Activated naive CD4-positive, alpha-beta T cell treated with anti-CD3 and anti-CD28 coated beads, Interleukin-2, amount 50 U/mL, for 24 hours (primary cell): ENCODE measurements at regions not wholly inside any gene's neighbourhood (a gene's known extent, or its start where the extent isn't known, plus 50 kb on each side); places are given as distances from the start of the nearest gene placed in this dataset.
"Not testable (repeated sequence)": the region's sequence is repeated elsewhere in the genome, so short reads cannot be mapped to it uniquely, and the experiment has no call there.

Experiments
- H3K27ac Mint-ChIP-seq: one replicate; pipeline ENCODE4 v1.8.0; 2021; ENCODE audit warnings: mild to moderate bottlenecking, mixed read lengths
- H3K27me3 Mint-ChIP-seq: one replicate; pipeline ENCODE4 v1.8.0; 2021; ENCODE audit warnings: mixed read lengths
- H3K36me3 Mint-ChIP-seq: one replicate; pipeline ENCODE4 v1.8.0; 2021; ENCODE audit warnings: mixed read lengths
- H3K4me1 Mint-ChIP-seq: one replicate; pipeline ENCODE4 v1.8.0; 2021; ENCODE audit warnings: mixed read lengths
- H3K4me3 Mint-ChIP-seq: one replicate; pipeline ENCODE4 v1.8.0; 2021; ENCODE audit warnings: mild to moderate bottlenecking, mixed read lengths
- H3K9me3 Mint-ChIP-seq: one replicate; pipeline ENCODE4 v1.8.0; 2021; ENCODE audit warnings: mixed read lengths

DNA sequence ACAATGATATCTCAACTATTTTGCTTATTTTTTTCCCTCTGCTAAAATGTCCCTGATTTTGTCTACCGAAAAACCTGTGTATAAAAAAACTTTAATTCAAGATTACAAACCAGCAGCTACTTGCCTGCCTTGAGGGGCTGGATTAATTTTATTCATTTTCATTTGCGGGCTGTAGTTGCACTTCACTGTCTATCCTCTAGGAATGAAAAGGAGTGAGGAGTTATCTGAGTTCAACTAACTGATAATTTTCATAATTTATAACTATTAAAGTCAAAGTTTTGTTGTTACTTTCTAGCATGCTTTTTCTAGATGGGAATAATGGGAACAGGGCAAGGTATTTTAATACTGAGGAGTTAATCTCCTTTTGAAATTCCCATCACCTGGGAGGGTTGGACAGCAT, 50.3 kb upstream of the AGTPBP1 start:
- not testable (repeated sequence) for H3K36me3 Mint-ChIP-seq, H3K4me1 Mint-ChIP-seq, H3K27ac Mint-ChIP-seq, H3K27me3 Mint-ChIP-seq, H3K9me3 Mint-ChIP-seq, H3K4me3 Mint-ChIP-seq

- H3K4me3 Mint-ChIP-seq, H3K9me3 Mint-ChIP-seq, H3K36me3 Mint-ChIP-seq, H3K27ac Mint-ChIP-seq, H3K27me3 Mint-ChIP-seq, H3K4me1 Mint-ChIP-seq: not testable (repeated sequence)
Measured at GRCh38 chr9:85802978-85803695, 61.4 kb upstream of the AGTPBP1 start.

DNA sequence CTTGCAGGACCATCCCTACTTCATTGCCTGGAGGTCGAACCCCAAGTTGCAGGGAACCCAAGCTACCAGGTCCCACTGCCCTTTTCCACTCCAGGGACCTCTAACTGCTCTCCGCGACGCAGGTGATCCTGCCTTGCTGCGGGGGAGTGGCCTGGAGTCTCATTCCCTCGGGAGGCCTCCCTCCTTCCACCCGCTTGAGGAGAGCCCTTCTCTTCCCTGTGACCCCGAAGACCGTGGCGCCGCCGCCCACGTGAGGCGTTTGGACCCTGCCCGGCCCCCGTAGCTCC, 63.0 kb upstream of the AGTPBP1 start:
- peak overlapping the region; percentile 55 for H3K27ac Mint-ChIP-seq
- H3K9me3 Mint-ChIP-seq, H3K36me3 Mint-ChIP-seq, H3K4me3 Mint-ChIP-seq, H3K27me3 Mint-ChIP-seq: not testable (repeated sequence)
- peaks cover 15% of the 10 kb centered on the region for H3K4me1 Mint-ChIP-seq

DNA sequence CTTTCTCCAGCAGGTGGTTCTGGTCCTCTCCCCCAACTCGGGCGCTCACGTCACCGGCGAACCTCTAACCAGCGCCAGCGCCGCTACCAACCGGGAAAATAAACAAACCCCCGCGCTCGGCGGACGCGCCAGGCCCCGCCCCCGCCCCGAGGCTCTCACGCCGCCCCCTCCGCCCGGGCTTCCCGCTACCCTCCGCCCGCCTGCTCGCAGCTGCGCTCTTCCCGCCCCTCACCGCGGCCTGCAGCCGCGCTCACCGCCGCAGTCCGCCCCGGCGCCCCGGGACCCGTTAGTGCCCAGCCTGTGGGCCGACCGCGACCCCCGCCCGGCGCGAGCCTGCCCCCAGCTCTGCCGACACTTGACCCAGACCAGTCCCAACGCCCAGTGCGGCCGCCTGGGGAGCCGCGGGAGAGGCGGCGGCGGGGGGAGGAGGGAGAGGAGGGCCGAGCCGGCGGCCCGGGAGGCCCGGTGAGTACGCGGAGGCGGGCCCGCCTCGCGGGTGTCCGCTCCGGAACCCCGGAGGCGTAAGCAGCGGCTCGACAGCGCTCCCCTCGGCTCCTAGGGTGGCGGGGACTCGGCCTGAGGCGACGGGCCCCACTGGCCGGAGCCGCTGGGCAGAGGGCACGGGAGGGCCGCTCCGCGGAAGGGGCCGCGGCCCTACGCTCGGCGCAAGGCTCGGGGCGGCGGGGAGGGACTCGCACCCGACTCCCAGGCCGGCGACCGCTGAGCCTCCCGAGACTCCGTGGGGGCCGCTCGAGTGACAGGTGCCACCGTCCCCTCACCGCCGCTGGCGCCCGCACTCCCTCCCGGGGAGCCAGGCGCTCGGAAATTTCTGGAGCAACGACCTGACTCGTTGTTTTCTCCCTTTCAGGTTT, 63.6 kb upstream of the AGTPBP1 start:
- Mint-ChIP-seq H3K4me1 (peaks cover 16% of the 10 kb centered on the region), H3K4me3 (peak overlapping the region; percentile 90), H3K27ac (peak overlapping the region; percentile 55)
- H3K27me3 Mint-ChIP-seq, H3K9me3 Mint-ChIP-seq, H3K36me3 Mint-ChIP-seq: not testable (repeated sequence)

DNA sequence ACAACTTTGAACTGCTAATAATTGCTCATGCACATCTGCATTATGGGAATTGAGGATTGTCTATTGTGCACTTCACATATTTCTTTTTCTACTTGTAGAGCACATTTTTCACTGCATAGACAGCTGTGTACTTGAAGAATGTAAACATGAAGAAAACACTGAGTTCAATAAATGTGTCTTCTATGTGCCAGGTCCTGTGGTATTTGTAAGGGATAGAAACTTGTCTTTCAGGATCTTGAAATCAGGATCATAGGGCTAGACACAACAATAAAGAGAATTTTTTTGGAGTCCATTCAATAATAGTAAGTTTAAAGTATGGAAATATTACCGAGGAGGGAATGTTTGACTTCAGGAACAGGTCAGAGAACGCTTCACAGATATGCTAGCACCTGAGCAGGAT, 66.6 kb upstream of the AGTPBP1 start:
- not testable (repeated sequence) for H3K36me3 Mint-ChIP-seq, H3K9me3 Mint-ChIP-seq, H3K27ac Mint-ChIP-seq, H3K4me3 Mint-ChIP-seq, H3K27me3 Mint-ChIP-seq
- peaks cover 20% of the 10 kb centered on the region for H3K4me1 Mint-ChIP-seq

DNA sequence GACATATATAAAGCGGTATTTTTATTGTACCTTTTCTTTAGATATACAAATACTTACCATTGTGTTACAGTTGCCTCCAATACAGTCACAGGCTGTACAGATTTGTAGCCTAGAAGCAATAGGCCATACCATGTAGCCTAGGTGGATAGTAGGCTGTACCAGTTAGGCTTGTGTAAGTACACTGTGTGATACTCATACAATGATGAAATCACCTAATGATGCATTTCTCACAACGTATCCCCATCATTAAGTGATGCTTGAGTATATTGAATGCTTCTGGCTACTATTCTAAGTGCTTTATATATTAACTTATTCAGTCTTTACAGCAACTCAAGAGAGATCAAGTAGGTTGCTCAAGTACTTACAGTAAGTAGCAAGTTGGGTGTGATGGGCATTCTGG, 71.6 kb upstream of the AGTPBP1 start:
- H3K4me1 Mint-ChIP-seq: peaks cover 11% of the 10 kb centered on the region
- H3K9me3 Mint-ChIP-seq: not testable (repeated sequence)

DNA sequence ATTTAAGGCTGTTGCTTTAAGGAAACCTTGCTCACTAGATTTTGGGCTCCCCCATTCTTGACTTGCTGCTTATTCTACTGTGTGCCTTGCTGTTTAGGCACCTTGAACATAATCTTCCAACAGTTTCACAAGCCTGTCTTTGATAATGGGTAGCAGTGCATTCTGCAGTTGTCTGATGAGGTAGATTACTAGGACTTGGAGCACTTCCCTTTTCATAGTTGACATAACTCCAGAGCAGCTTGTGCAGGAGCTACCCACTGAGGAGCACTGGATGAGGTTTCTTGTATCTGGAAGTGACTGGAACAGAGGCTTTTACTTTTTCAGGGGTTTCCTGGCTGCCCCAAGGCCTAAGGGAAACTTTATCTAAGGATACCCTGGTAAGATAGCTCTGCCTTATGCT, 73.0 kb upstream of the AGTPBP1 start:
- H3K27ac Mint-ChIP-seq, H3K27me3 Mint-ChIP-seq, H3K36me3 Mint-ChIP-seq: not testable (repeated sequence)

More for the DNA sequence above, 71.6 kb upstream of the AGTPBP1 start:
- H3K27me3 Mint-ChIP-seq, H3K27ac Mint-ChIP-seq, H3K4me3 Mint-ChIP-seq, H3K36me3 Mint-ChIP-seq: not testable (repeated sequence)

DNA sequence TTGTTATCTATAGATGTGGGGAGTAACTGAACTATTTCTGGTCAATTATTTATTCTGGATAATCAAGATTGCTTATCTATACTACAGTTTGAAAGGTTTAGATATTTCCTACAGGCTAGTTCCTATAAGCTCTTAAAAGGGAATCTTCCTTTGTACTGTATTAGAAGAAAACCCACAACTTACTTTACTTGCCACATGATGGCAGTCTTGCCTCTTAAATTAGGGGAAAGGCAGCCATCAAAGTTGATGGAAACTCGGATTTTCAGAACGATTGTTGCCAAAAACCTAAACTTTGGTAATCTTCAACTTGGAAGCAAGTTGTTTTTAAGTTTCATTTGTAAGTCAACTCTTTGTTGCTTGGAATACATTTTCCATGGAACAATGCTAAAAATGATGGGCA, 77.2 kb upstream of the AGTPBP1 start:
- H3K27ac Mint-ChIP-seq, H3K9me3 Mint-ChIP-seq, H3K27me3 Mint-ChIP-seq, H3K4me3 Mint-ChIP-seq, H3K36me3 Mint-ChIP-seq, H3K4me1 Mint-ChIP-seq: not testable (repeated sequence)

More for the DNA sequence above, 73.0 kb upstream of the AGTPBP1 start:
- not testable (repeated sequence) for H3K9me3 Mint-ChIP-seq, H3K4me1 Mint-ChIP-seq, H3K4me3 Mint-ChIP-seq

- not testable (repeated sequence) for H3K27me3 Mint-ChIP-seq, H3K36me3 Mint-ChIP-seq, H3K9me3 Mint-ChIP-seq, H3K4me3 Mint-ChIP-seq, H3K27ac Mint-ChIP-seq, H3K4me1 Mint-ChIP-seq
Measured at GRCh38 chr9:85820598-85820997, 78.8 kb upstream of the AGTPBP1 start.

DNA sequence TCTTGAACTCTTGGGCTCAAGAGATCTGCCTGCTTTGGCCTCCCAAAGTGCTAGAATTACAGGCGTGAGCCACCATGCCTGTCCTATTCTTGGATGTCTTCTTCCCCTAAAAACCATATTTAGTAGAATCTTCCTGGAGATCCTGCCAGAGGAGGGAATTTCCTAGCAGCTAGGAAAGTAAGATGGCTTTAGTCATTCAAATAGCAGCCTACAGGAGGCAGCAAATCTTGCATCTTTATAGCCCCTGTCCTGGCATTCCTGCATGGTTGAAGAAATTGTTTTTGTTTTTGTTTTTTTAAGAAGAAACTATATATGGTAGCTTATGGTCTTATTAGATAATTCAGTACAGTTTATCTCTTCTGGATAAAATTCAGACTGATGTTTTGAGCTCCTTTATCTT, 83.2 kb upstream of the AGTPBP1 start:
- not testable (repeated sequence) for H3K9me3 Mint-ChIP-seq, H3K36me3 Mint-ChIP-seq, H3K4me1 Mint-ChIP-seq, H3K4me3 Mint-ChIP-seq, H3K27me3 Mint-ChIP-seq, H3K27ac Mint-ChIP-seq

DNA sequence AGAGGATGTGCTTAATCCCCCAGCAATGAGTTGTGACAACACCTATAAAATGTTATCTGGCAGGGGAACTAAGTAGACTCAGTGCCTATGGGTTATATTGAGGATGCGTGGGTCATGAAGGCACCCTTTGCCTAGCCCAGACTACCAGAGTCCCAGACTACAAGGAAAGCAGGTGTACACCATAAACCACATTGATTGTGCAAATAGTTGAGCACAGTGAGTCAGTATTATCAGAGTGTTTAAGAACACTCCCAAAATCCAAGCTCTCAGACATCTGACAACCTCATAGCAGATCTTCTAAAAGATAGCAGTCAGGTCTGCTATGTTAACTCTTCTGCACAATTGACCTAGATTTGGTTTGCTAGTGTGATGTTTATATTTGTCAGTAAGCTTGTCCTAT, 92.8 kb upstream of the AGTPBP1 start:
- peaks cover 12% of the 10 kb centered on the region for H3K36me3 Mint-ChIP-seq
- not testable (repeated sequence) for H3K9me3 Mint-ChIP-seq, H3K27me3 Mint-ChIP-seq, H3K4me3 Mint-ChIP-seq, H3K4me1 Mint-ChIP-seq, H3K27ac Mint-ChIP-seq

DNA sequence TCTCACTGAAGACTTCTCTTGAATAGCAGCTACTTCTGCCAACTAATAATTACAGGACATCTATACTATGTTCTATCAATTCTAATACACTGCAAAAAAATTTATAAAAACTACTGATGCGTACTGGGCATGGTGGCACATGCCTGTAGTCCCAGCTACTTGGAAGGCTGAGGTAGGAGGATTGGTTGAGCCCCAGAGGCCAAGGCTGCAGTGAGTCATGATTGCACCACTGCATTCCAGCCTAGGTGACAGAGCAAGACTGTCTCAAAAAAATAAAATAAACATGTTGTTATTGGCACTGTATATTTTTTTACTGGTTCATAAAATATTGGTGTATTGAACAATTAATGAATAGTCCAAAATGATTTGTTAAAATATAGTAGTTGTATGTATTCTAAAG, 97.0 kb upstream of the NAA35 start:
- not testable (repeated sequence) for H3K9me3 Mint-ChIP-seq, H3K4me3 Mint-ChIP-seq, H3K27me3 Mint-ChIP-seq, H3K36me3 Mint-ChIP-seq, H3K4me1 Mint-ChIP-seq, H3K27ac Mint-ChIP-seq

DNA sequence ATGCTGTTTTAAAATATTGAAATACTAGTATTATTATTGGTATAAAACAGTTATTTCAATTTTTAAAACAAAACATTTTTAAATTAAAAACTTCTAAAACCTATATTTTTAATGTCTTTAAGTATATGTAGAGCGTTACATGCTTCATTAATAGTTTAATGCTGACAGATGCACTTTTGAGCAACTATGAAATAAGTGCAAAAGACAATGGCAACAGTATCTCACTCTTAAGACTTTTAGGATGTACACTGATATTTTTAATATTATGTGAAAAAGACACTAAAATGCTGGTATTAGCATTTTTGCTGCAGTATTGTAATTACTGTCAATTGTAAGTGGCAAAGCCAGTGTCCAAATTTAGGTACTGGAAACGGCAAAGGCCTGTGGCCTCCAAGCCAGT, 93.2 kb upstream of the NAA35 start:
- H3K27me3 Mint-ChIP-seq, H3K36me3 Mint-ChIP-seq, H3K4me3 Mint-ChIP-seq, H3K9me3 Mint-ChIP-seq, H3K4me1 Mint-ChIP-seq, H3K27ac Mint-ChIP-seq: not testable (repeated sequence)

DNA sequence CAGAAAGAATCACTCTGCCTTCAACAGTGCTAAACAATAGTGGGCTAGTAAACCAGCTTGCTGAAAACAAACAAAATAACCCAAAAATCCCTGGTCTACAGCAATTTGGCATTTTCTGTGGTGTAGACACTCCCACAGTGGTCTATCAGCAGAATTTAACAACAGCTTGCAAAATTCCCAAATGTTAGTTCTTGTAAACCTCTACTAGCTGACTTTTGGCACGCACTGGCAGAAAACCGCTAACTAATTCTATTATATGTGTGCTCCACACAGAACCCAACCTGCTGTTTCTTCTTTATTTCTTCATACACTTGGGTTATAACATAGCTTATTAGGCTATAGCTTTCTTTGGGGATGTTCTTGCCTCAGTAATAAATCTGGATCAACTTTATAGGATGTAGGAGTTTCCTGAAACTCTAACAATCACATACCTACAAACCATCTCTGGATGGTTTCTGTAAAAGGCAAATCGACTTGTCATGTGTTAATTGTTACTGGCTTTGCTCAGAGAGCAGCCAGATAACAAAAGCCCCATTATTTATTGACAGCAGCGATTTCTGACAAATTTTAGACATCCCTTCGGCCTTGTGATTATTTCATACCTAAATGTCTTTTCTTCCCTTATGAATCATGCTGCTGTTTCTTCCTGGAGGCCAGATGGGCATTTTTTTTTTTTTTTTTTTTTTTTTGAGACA, 82.7 kb upstream of the NAA35 start:
- Mint-ChIP-seq H3K27me3 (no peaks in the 10 kb centered on the region), H3K36me3 (peaks cover 6% of the 10 kb centered on the region), H3K4me1 (no peaks in the 10 kb centered on the region), H3K27ac (no peak overlapping the region), H3K9me3 (peaks cover 4% of the 10 kb centered on the region), H3K4me3 (no peak overlapping the region)

GRCh38 chr9:85859765-85860164, 81.2 kb upstream of the NAA35 start:
- no peak overlapping the region for H3K27ac Mint-ChIP-seq
- H3K9me3 Mint-ChIP-seq: peaks cover 4% of the 10 kb centered on the region
- no peaks in the 10 kb centered on the region for H3K4me1 Mint-ChIP-seq
- H3K36me3 Mint-ChIP-seq: peaks cover 6% of the 10 kb centered on the region
- H3K4me3 Mint-ChIP-seq: no peak overlapping the region
- no peaks in the 10 kb centered on the region for H3K27me3 Mint-ChIP-seq

DNA sequence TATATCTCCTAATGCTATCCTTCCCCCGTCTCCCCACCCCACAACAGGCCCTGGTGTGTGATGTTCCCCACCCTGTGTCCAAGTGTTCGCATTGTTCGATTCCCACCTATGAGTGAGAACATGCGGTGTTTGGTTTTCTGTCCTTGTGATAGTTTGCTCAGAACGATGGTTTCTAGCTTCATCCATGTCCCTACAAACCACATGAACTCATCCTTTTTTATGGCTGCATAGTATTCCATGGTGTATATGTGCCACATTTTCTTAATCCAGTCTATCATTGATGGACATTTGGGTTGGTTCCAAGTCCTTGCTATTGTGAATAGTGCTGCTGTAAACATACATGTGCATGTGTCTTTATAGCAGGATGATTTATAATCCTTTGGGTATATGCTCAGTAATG, 79.1 kb upstream of the NAA35 start:
- Mint-ChIP-seq H3K9me3 (peaks cover 16% of the 10 kb centered on the region), H3K36me3 (peaks cover 13% of the 10 kb centered on the region)
- not testable (repeated sequence) for H3K4me3 Mint-ChIP-seq, H3K4me1 Mint-ChIP-seq, H3K27me3 Mint-ChIP-seq, H3K27ac Mint-ChIP-seq
